GM18519 (cell line): ENCODE measurements at regions not wholly inside any gene's neighbourhood (a gene's known extent, or its start where the extent isn't known, plus 50 kb on each side); places are given as distances from the start of the nearest gene placed in this dataset.

Experiments used
- ATAC-seq: cut with Tn5 transposase; IDR thresholded peaks from one replicate; pipeline ENCODE4 v1.9.1; 2021; ENCODE audit warnings: mild to moderate bottlenecking, moderate library complexity; ENCODE audit not compliant: unreplicated experiment, low FRiP score

DNA sequence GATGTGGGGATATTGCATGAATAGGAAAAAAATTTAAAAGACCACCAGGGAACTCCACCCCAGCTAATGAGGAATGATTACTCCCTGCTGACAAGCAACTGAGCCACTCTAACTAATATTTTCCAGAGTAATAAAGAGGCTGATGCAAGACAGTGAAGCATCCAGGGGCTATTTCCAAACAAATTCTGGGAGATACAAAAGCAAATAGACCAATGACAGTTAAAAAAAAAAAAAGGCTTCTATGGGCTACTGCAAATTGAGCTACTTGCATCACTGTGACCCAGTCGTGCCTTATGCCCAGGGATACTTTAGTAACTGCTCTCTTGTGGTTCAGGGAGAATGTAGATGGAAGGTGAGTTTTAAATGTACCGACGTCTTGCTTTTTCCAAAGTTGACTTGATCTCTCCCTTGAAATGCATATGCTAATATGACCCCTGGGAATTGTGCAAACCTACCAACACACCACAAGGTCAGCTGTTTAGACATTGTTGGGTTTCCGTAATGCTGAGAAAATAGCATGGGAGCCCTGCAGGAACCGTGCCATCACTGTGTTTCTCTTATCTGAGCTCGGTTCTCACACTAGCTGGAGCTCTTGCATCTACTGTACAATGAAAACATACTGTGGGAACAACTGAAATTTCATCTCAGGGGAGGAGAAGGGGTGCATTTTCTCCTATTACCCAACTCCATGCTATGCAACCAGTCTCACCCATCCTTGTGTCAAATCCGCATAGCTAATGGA is 250.6 kb upstream of the MAP3K1 start:
- no peak for ATAC-seq

DNA sequence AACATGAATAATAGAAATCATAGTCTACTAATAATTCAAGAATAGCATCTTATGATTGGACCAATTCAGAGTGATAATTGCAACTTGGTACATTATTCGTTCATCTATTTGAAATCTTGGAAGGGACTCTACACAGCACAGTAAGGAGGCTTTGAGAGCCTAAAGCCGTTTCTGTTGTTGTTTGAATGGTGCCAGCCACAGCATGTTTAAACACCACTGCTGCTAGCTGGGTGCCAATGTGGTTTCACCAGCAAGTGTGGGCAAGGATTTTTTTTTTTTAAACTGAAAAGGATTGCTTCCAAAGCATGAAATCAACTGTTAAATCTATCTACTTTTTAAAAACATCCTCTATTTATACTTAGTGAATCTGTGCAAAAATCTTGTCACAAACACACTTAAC is 253.9 kb upstream of the MAP3K1 start:
- ATAC-seq = no peak

- no peak for ATAC-seq
Measured at GRCh38 chr5:56558131-56558745, 257.1 kb upstream of the MAP3K1 start.

DNA sequence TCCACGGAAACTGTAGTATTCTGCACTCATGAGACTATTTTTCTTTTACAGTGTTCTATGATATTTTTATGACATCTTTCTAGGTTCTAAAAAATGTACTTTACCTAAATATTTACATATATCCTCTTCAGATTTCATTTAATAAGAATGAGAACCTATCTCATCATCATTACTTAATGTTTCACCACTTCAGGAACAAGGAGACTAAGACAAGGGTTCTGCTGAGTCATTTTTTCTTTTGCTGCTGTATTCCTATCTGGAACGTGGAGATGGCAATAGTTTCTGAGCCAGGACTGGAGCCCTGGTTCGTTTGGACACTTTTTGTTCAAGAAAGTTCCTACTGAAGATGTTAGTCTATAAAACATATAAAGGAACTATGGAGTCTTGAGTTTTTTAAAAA is 258.2 kb upstream of the MAP3K1 start:
- no peak for ATAC-seq

DNA sequence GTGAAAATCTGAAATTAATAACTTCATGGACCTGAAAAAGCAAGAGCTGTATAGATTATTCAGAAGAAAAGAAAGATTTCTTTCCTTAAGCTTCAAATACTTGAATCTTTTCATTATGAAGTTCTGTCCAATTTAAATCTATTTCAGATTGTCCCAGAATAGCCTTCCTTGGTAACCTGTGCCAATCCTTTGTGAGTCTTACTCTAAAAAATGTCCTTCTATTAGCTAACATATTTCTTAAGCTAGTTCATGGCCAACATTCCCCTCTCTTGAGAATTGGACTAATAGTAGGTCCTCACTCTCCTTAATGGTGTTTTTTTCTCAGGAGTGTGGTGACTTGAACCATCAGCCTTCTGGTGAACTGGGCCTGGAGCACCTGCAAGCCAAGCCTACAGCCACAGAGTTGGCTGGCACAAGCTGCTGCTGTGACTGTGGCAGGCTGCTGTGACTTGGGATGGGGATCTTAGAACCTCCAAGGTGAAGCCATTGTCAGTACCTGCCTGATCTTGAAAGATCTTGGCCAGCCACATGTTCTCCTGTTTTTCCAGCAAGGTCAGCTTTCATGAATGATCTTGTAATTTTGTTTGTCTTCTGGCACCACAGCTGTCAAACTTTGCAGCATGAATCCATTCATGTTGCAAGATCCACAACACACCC is 262.6 kb upstream of the MAP3K1 start:
- no peak for ATAC-seq

GRCh38 chr5:56550227-56550626 is 265.1 kb upstream of the MAP3K1 start:
- no peak for ATAC-seq

DNA sequence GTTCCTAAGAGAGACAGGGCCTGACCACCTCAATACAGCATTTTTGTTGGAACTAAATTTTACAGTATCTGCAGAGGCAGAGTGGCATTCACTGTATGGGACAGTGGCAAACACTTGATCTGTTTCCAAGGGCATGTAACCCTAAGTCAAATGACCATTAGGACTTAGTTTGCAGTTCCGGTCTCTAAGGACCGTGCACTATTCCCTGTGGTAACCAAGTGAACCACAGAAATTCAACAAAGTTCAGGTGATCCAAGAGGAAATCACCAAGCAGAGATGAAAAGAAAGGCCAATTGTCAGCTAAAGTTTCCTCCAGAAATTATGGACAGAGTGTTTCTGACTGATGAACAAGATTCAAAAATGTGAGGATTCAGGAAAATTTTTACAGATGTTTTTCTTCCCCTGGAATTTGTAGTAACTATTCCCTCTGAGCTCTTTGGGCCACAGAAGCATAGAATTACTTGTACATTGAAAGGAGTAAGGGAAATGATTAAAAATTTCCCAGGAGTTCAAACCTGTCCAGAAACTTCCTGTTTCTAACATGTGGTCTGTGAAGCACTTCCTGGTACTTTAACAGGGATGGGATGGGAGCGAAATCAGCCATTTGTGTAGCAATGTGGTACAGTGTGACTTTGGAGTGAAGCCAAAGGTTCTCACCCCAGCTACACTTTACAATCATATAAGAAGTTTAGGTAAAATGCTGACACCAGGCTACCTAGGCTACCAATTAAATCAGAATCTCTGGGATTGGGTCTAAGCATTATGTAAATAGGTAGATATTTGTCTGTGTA is 266.1 kb upstream of the MAP3K1 start:
- no peak for ATAC-seq

DNA sequence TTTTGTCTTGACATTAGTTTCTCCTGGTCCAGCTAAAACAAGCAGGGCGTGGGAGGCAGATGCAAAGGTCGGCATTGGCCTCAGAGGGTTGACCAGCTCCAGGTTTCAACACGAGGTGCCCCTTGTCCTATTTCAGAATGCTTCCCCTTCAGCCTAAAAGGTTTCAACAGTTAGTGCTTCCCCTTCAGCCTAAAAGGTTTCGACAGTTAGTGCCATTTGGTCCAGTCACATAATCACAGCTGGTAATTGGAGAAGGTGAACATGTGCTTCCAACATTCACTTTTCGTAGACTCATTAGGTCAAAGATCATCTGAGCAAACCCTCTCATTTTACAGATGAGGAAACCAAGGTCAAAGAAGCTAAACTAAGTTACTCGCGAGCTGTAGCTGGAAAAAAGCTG is 270.3 kb upstream of the MAP3K1 start:
- ATAC-seq = no peak

- no peak for ATAC-seq
Measured at GRCh38 chr5:56543441-56544388, 271.6 kb upstream of the MAP3K1 start.

GRCh38 chr5:56540266-56540665 is 275.1 kb upstream of the MAP3K1 start:
- ATAC-seq = no peak

GRCh38 chr5:56538580-56538979 is 276.8 kb upstream of the MAP3K1 start:
- ATAC-seq = no peak

DNA sequence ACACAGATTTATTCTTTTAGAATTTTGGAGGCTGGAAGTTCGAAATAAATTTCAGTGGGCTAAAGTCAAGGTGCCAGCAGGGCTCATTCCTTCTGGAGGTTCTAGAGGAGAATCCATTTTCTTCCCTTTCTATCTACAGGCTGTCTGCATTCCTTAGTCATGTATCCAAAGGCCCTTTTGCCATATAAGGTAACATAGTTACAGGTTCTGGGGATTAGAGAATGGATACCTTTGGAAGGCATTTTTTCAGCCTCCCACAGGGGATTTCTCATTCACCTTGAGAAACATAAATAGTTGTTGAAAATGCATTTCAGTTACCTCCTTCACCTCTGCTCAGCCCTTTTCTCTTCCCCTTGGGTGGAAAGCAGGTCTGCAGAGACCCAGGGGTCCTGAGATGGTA is 280.0 kb upstream of the MAP3K1 start:
- no peak for ATAC-seq

- no peak for ATAC-seq
Measured at GRCh38 chr5:56534102-56534829, 281.1 kb upstream of the MAP3K1 start.

DNA sequence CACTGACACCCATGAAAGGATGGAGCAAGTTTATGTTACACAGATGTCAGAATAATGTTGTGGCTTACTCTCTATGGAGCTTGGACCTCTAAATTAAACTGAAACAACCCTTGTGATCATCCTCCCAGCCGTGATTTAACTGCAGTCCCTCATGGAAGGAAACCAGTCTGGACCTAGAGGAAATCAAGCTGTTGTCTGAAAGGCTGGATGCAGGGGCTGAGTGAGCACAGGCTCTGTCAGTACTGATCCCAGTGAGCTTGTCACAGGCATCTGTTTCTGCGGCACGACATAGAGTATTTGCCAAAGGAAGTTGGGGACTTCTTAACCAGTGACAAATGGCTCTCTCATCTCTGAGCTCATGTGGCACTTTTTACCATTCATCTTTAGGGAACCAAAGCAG is 282.9 kb upstream of the MAP3K1 start:
- ATAC-seq = no peak

DNA sequence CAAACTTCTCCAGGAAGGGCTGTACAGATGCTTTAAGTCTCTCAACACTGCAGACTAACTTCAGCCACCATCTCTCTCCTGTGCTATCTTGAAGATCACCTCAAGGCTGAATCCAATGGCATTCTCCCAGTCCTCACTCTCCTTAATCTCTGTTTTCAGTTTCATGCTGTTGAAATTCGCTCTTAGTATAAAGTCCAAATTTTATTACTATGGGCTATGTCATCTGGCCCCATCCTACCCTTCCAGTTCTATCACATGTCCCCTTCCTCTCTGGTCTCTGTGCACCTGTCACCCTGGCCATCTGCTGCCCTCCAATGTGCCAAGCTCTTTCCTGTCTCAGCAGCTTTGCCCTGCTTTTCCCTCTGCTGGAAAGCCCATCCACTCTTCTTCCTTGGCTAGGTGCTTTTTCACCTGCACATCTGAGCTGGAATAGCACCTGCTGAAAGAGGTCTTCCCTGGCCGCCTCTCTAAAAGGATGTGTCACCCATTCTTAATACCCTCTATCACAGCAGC is 284.7 kb upstream of the MAP3K1 start:
- ATAC-seq = no peak

- ATAC-seq = no peak
Measured at GRCh38 chr5:56529666-56530430, 285.5 kb upstream of the MAP3K1 start.

DNA sequence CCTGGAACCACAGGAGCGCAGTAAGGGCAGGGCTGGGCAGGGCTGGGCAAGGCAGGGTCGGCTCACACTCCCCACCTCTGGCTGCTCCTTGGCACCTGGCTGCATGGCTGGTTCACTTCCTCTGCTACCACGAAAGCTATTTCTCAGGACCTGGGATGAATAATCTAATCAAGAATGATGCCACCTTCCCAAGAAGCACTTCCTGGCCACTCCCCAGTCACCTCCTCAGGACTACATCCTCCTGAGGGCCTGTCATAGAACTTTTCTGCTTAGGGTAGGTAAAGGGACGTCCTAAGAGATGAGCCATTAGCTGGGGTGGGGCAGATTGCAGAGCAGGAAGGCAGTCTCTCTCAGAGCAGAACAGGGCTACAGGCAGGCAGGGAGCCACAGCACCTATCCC is 288.2 kb upstream of the MAP3K1 start:
- no peak for ATAC-seq

DNA sequence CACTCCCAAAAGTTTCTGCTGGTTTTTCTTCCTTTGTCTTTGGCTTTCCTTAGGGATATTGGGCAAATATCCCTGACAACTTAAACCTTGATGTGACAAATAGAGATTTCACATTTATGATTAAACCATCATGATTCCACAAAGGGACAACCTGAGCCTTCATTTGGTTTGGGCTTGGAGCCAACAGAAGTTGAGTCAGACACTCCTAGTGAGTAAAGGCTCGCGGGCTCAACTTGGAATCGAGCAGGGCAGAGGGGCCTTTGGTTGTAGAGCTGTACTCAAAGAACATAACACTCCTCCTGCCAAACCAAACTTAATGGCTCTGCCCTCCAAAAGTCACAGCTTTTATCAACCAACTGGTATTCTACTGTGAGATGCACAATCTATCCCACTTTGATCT is 290.2 kb upstream of the MAP3K1 start:
- ATAC-seq = no peak
